Stimulated activated CD8-positive, alpha-beta memory T cell treated with anti-CD3 and anti-CD28 coated beads, Interleukin-7, amount 100 ng/mL, for 4 hours (primary cell): ENCODE measurements at regions not wholly inside any gene's neighbourhood (a gene's known extent, or its start where the extent isn't known, plus 50 kb on each side); places are given as distances from the start of the nearest gene placed in this dataset.
"Not testable (repeated sequence)": the region's sequence is repeated elsewhere in the genome, so short reads cannot be mapped to it uniquely, and the experiment has no call there.

Source experiments
- DNase-seq, 2 donors: peaks; one replicate each; pipeline ENCODE4 v3.0.0-alpha.2; 2020; ENCODE audit warnings: low read depth in 2 of 2

- no peak for DNase-seq
These were observed 79.9 kb upstream of the SLC1A3 start for GRCh38 chr5:36526537-36526936.

- no peak for DNase-seq
These were observed 77.8 kb upstream of the SLC1A3 start for GRCh38 chr5:36528588-36528987.

GRCh38 chr5:36529142-36529541, 77.3 kb upstream of the SLC1A3 start:
- DNase-seq, result no peak

- DNase-seq, result no peak
These were observed 76.2 kb upstream of the SLC1A3 start for GRCh38 chr5:36530215-36530614.

GRCh38 chr5:36531401-36531800, 75.0 kb upstream of the SLC1A3 start:
- no peak for DNase-seq

GRCh38 chr5:36535378-36535777, 71.0 kb upstream of the SLC1A3 start:
- no peak for DNase-seq

- no peak for DNase-seq
These were observed 70.4 kb upstream of the SLC1A3 start for GRCh38 chr5:36535859-36536615.

- DNase-seq, result no peak
These were observed 69.8 kb upstream of the SLC1A3 start for GRCh38 chr5:36536616-36537005.

- no peak for DNase-seq
These were observed 68.7 kb upstream of the SLC1A3 start for GRCh38 chr5:36537724-36538123.

- no peak for DNase-seq
These were observed 53.6 kb upstream of the SLC1A3 start for GRCh38 chr5:36552651-36553393.

GRCh38 chr5:36555035-36555434, 51.4 kb upstream of the SLC1A3 start:
- not testable (repeated sequence) for DNase-seq
